Tibial artery (tissue), 4 donors: ENCODE measurements at regions not wholly inside any gene's neighbourhood (a gene's known extent, or its start where the extent isn't known, plus 50 kb on each side); places are given as distances from the start of the nearest gene placed in this dataset.

ENCODE experiments used
- DNase-seq, 2 donors: peaks; one replicate each; pipeline ENCODE4 v3.0.0-alpha.2; 2019
- H3K27ac ChIP-seq, 2 donors: fragments of 200-600 bp; sonication (generic) in 1 of 2; 1 replicate in 1 of 2; 2 replicates in 1 of 2; pipeline ENCODE4 v1.5.1; 2018 to 2019; ENCODE audit warnings: mild to moderate bottlenecking in 1 of 2
- H3K27me3 ChIP-seq, 2 donors: fragments of 200-600 bp; sonication (generic) in 1 of 2; one replicate each; pipeline versions ENCODE4 v1.5.1 to v1.6.0; 2016 to 2019
- H3K36me3 ChIP-seq, 3 donors: fragments of 200-600 bp; sonication (generic) in 2 of 3; one replicate each; pipeline ENCODE4 v1.5.1; 2016 to 2019; ENCODE audit warnings: mild to moderate bottlenecking in 2 of 3
- H3K4me1 ChIP-seq, 4 donors: fragments of 200-600 bp; sonication (generic) in 2 of 4; 1 replicate in 3 of 4; 2 replicates in 1 of 4; pipeline ENCODE4 v1.5.1; 2016 to 2019
- H3K4me3 ChIP-seq, 2 donors: fragments of 200-600 bp; sonication (generic) in 1 of 2; 1 replicate in 1 of 2; 2 replicates in 1 of 2; pipeline ENCODE4 v1.5.1; 2018 to 2019; ENCODE audit warnings: mild to moderate bottlenecking in 2 of 2
- H3K9me3 ChIP-seq, 3 donors: fragments of 200-600 bp; sonication (generic) in 1 of 3; one replicate each; pipeline ENCODE4 v1.5.1; 2016 to 2019
- intact Hi-C: fragments of 100-400 bp; cut with DNase I; formaldehyde crosslinking; loops from one replicate; pipeline ENCODE4 v1.15.0; 2023; ENCODE audit warnings: low total_unique reads
- TF ChIP-seq, protein P1 (sequence below), 2 experiments: fragments of 200-600 bp in 1 of 2; fragments of 450-650 bp in 1 of 2; IDR thresholded peaks; one replicate each; pipeline ENCODE4 v1.5.1; 2017 to 2019; ENCODE audit warnings: antibody characterized with exemption in 2 of 2, mild to moderate bottlenecking in 1 of 2, moderate library complexity in 1 of 2

DNA sequence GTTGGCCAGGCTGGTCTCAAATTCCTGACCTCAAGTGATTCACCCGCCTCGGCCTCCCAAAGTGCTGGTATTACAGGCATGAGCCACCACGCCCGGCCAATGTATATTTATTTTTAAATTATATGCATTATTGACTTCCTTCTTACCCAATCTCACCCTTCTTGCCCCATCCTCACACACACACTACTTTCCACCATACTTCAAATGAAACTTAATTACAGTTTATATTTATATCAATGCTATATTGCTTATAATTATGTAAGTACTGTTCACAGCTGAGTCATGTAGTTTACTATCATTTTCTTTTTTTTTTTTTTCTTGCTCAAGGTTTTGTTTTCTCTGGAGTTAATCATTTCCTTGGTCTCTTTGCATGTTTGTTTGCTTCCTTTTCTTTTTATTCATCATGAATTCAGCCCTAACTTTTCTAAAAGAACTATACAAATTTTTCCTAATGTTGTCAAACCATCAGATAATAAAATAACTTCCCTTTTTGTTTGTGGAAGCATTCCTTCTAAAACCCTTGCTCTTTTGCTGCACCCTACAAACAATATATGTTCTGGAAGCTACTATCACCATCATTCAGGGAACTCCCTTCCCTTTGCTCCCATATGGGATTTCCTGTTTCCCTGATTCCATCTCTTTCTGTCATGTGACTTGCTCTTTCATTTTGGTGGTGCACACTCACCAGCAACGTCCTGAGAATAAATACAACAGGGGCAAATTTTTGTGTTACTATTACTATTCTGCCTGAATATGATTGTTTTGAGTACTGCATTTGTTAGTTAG lies 201.7 kb upstream of the SASH1 start:
- Histone ChIP-seq H3K27ac (no peak overlapping the region), H3K9me3 (no peaks in the 10 kb centered on the region), H3K4me3 (no peak overlapping the region), H3K27me3 (no peaks in the 10 kb centered on the region), H3K4me1 (no peaks in the 10 kb centered on the region), H3K36me3 (no peaks in the 10 kb centered on the region)
- intact Hi-C loops: no loop called here
- TF ChIP-seq, protein P1, sequence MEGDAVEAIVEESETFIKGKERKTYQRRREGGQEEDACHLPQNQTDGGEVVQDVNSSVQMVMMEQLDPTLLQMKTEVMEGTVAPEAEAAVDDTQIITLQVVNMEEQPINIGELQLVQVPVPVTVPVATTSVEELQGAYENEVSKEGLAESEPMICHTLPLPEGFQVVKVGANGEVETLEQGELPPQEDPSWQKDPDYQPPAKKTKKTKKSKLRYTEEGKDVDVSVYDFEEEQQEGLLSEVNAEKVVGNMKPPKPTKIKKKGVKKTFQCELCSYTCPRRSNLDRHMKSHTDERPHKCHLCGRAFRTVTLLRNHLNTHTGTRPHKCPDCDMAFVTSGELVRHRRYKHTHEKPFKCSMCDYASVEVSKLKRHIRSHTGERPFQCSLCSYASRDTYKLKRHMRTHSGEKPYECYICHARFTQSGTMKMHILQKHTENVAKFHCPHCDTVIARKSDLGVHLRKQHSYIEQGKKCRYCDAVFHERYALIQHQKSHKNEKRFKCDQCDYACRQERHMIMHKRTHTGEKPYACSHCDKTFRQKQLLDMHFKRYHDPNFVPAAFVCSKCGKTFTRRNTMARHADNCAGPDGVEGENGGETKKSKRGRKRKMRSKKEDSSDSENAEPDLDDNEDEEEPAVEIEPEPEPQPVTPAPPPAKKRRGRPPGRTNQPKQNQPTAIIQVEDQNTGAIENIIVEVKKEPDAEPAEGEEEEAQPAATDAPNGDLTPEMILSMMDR (IDR thresholded peaks at IDR 0.05): no peak
- no peak for DNase-seq

DNA sequence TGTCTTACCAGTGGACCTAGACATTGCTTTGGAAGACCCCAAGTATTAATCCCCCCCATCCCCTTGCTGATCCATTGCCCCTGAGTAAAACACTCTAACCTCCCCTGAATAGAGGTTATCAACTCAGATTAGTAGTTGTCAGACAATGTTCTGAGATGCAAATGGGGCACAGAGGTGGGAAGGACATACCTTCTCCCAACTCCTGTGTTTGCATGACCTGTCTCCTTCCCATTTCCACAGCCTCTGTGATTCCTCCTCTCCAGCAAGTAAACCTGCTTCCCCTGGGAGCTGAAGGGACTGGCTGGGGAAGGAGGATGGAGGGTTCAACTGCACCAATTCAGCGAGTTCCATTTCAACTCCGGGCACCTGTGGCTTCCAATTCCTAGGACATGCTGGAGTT lies 199.8 kb upstream of the SASH1 start:
- TF ChIP-seq, protein P1 (IDR thresholded peaks at IDR 0.05): no peak
- Histone ChIP-seq H3K27me3 (no peaks in the 10 kb centered on the region), H3K4me3 (no peak overlapping the region), H3K4me1 (no peaks in the 10 kb centered on the region), H3K27ac (no peak overlapping the region), H3K36me3 (no peaks in the 10 kb centered on the region), H3K9me3 (no peaks in the 10 kb centered on the region)
- DNase-seq: no peak
- intact Hi-C loops: no loop called here

GRCh38 chr6:148143771-148144170 lies 198.9 kb upstream of the SASH1 start:
- intact Hi-C loops: no loop called here
- no peak overlapping the region for H3K27ac ChIP-seq

DNA sequence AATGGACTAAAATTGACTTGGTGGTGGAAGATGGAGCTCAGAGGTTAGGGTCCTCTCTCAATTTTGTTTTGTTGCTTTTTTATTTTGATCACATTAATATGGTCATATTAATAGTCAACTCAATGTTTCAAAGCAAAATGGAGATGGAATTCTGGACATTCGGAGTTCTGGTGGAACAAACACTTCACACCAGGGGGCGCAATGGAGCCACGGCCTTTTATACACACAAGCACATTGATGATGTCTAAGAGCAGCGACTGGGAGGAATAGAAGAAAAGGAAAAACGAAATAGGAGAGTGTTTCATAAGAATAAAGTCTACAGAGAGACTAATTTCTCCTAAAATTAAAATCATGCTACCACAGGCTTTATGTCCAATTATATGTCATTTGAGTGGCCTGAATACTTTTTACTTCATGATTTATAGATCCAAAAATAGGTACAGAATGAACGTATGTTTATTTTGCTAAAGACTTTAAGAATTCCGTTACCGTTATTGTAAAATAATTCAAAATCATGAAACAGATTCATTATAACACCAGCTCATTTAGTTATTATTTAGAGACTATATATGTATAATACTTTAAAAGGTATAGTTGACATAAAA lies 197.6 kb upstream of the SASH1 start:
- Histone ChIP-seq H3K27me3 (no peaks in the 10 kb centered on the region), H3K36me3 (no peaks in the 10 kb centered on the region), H3K27ac (no peak overlapping the region), H3K4me1 (no peaks in the 10 kb centered on the region), H3K4me3 (peak overlapping the region; percentile 21), H3K9me3 (no peaks in the 10 kb centered on the region)
- TF ChIP-seq, protein P1 (IDR thresholded peaks at IDR 0.05): peak; percentile 67 to 79
- DNase-seq: peak; percentile 74 to 77
- intact Hi-C loops: no loop called here

More at GRCh38 chr6:148143771-148144170, 198.9 kb upstream of the SASH1 start:
- Histone ChIP-seq H3K4me1 (no peaks in the 10 kb centered on the region), H3K36me3 (no peaks in the 10 kb centered on the region), H3K9me3 (no peaks in the 10 kb centered on the region), H3K27me3 (no peaks in the 10 kb centered on the region), H3K4me3 (no peak overlapping the region)
- DNase-seq: no peak
- TF ChIP-seq, protein P1 (IDR thresholded peaks at IDR 0.05): no peak

GRCh38 chr6:148146717-148147462 lies 195.7 kb upstream of the SASH1 start:
- no peaks in the 10 kb centered on the region for H3K27me3 ChIP-seq
- intact Hi-C loops: no loop called here
- TF ChIP-seq, protein P1 (IDR thresholded peaks at IDR 0.05): no peak
- DNase-seq: no peak
- no peaks in the 10 kb centered on the region for H3K9me3 ChIP-seq
- H3K27ac ChIP-seq: no peak overlapping the region
- H3K4me1 ChIP-seq: no peaks in the 10 kb centered on the region
- no peaks in the 10 kb centered on the region for H3K36me3 ChIP-seq
- no peak overlapping the region for H3K4me3 ChIP-seq
